HG03139 (cell line): ENCODE measurements at regions not wholly inside any gene's neighbourhood (a gene's known extent, or its start where the extent isn't known, plus 50 kb on each side); places are given as distances from the start of the nearest gene placed in this dataset.
"Not testable (repeated sequence)": the region's sequence is repeated elsewhere in the genome, so short reads cannot be mapped to it uniquely, and the experiment has no call there.

ENCODE experiments used
- ATAC-seq: cut with Tn5 transposase; IDR thresholded peaks from one replicate; pipeline ENCODE4 v1.9.1; 2021; ENCODE audit not compliant: unreplicated experiment

GRCh38 chr5:124891179-124891578 lies 144.7 kb upstream of the ZNF608 start:
- ATAC-seq: no peak

GRCh38 chr5:124892185-124892848 lies 145.9 kb upstream of the ZNF608 start:
- ATAC-seq: no peak

- no peak for ATAC-seq
Measured at GRCh38 chr5:124894541-124894940, 148.1 kb upstream of the ZNF608 start.

- no peak for ATAC-seq
Measured at GRCh38 chr5:124895236-124895635, 148.8 kb upstream of the ZNF608 start.

GRCh38 chr5:124901081-124901480 lies 154.6 kb upstream of the ZNF608 start:
- no peak for ATAC-seq

GRCh38 chr5:124902097-124902821 lies 155.8 kb upstream of the ZNF608 start:
- peak; percentile 99 for ATAC-seq

- ATAC-seq: no peak
Measured at GRCh38 chr5:124905256-124906130, 159.1 kb upstream of the ZNF608 start.

GRCh38 chr5:124906339-124907097 lies 160.1 kb upstream of the ZNF608 start:
- ATAC-seq: no peak

GRCh38 chr5:124907098-124907644 lies 160.7 kb upstream of the ZNF608 start:
- no peak for ATAC-seq

GRCh38 chr5:124908581-124909451 lies 162.4 kb upstream of the ZNF608 start:
- peak; percentile 64 for ATAC-seq

- no peak for ATAC-seq
Measured at GRCh38 chr5:124909734-124910133, 163.3 kb upstream of the ZNF608 start.

- ATAC-seq: no peak
Measured at GRCh38 chr5:124910354-124911016, 164.0 kb upstream of the ZNF608 start.

GRCh38 chr5:124912638-124913328 lies 166.3 kb upstream of the ZNF608 start:
- ATAC-seq: no peak

GRCh38 chr5:124913329-124913653 lies 166.9 kb upstream of the ZNF608 start:
- ATAC-seq: no peak

- not testable (repeated sequence) for ATAC-seq
Measured at GRCh38 chr5:124916313-124916712, 169.9 kb upstream of the ZNF608 start.

- no peak for ATAC-seq
Measured at GRCh38 chr5:124918618-124919017, 172.2 kb upstream of the ZNF608 start.

GRCh38 chr5:124919076-124919475 lies 172.6 kb upstream of the ZNF608 start:
- ATAC-seq: no peak

- ATAC-seq: no peak
Measured at GRCh38 chr5:124919747-124920525, 173.5 kb upstream of the ZNF608 start.
